Gastrocnemius medialis (tissue), 4 donors: ENCODE measurements at regions not wholly inside any gene's neighbourhood (a gene's known extent, or its start where the extent isn't known, plus 50 kb on each side); places are given as distances from the start of the nearest gene placed in this dataset.
"Not testable (repeated sequence)": the region's sequence is repeated elsewhere in the genome, so short reads cannot be mapped to it uniquely, and the experiment has no call there.

Source experiments
- ATAC-seq, 2 donors: fragments of 150-250 bp; one replicate each; pipeline ENCODE4 v1.9.1; 2016
- DNase-seq, 2 donors: peaks; one replicate each; pipeline ENCODE4 v3.0.0-alpha.2; 2019
- H3K27ac ChIP-seq, 4 donors: fragments of 200-600 bp; sonication (generic); 1 replicate in 1 of 4; 2 replicates in 3 of 4; pipeline ENCODE4 v1.5.1; 2016 to 2018; ENCODE audit warnings: mild to moderate bottlenecking in 2 of 4, moderate library complexity in 1 of 4
- H3K27me3 ChIP-seq, 3 donors: fragments of 200-600 bp; sonication (generic) in 2 of 3; 1 replicate in 1 of 3; 2 replicates in 2 of 3; pipeline versions ENCODE4 v1.5.1 to v1.6.0; 2016 to 2019; ENCODE audit warnings: mild to moderate bottlenecking in 1 of 3, moderate library complexity in 1 of 3
- H3K36me3 ChIP-seq, 2 donors: fragments of 200-600 bp; sonication (generic) in 1 of 2; one replicate each; pipeline ENCODE4 v1.5.1; 2017 to 2018
- H3K4me1 ChIP-seq, 2 donors: fragments of 200-600 bp; sonication (generic) in 1 of 2; one replicate each; pipeline ENCODE4 v1.5.1; 2016 to 2017; ENCODE audit warnings: mild to moderate bottlenecking in 2 of 2
- H3K4me3 ChIP-seq, 4 donors: fragments of 200-600 bp; sonication (generic) in 3 of 4; 1 replicate in 1 of 4; 2 replicates in 3 of 4; pipeline ENCODE4 v1.5.1; 2016 to 2019; ENCODE audit warnings: mild to moderate bottlenecking in 2 of 4
- H3K9me3 ChIP-seq, 3 donors: fragments of 200-600 bp; sonication (generic) in 2 of 3; 1 replicate in 1 of 3; 2 replicates in 2 of 3; pipeline ENCODE4 v1.5.1; 2016 to 2019
- POLR2A ChIP-seq, 2 donors: fragments of 450-650 bp; IDR thresholded peaks; one replicate each; pipeline ENCODE4 v1.6.1; 2017; ENCODE audit warnings: antibody characterized with exemption in 2 of 2, mild to moderate bottlenecking in 2 of 2, moderate library complexity in 2 of 2
- in situ Hi-C, 4 donors: fragments of 200-750 bp; cut with MboI; loops; one replicate each; pipeline versions ENCODE4 v1.15.0 to v1.8.0; 2017; ENCODE audit warnings: low sequenced_read_pairs in 4 of 4
- intact Hi-C: fragments of 100-400 bp; cut with DNase I; formaldehyde crosslinking; loops from one replicate; pipeline ENCODE4 v1.15.1; 2023; ENCODE audit warnings: low total_unique reads
- TF ChIP-seq, protein P1 (sequence below), 5 experiments: fragments of 450-650 bp in 3 of 5; fragments of 200-600 bp in 2 of 5; sonication (generic) in 2 of 5; IDR thresholded peaks in 4 of 5; conservative IDR thresholded peaks in 1 of 5; 1 replicate in 4 of 5; 2 replicates in 1 of 5; pipeline ENCODE4 v1.5.1; 2016 to 2019; ENCODE audit warnings: antibody characterized with exemption in 5 of 5, mild to moderate bottlenecking in 3 of 5, moderate library complexity in 3 of 5

DNA sequence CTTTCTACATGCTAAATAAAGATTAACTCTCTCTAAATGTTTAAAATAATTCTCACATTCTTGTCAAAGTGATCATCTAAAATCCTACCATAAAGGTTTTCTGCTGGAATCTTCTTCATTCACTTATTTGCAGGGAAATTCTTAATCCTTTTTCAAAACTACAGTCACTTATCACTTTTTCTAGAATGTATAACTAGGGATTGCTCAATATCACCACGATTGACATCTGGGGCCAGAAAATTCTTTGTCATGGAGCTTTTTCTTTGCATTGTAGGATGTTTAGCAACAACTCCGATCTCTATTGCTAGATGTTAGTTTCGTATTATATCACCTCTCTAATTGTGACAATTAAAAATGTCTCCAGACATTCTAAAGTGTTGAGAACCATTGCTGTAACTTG, 344.9 kb upstream of the PIK3R1 start:
- H3K27me3 ChIP-seq: no peaks in the 10 kb centered on the region
- ATAC-seq: no peak
- no peak for DNase-seq
- TF ChIP-seq POLR2A (IDR thresholded peaks at IDR 0.05): no peak
- TF ChIP-seq, protein P1, sequence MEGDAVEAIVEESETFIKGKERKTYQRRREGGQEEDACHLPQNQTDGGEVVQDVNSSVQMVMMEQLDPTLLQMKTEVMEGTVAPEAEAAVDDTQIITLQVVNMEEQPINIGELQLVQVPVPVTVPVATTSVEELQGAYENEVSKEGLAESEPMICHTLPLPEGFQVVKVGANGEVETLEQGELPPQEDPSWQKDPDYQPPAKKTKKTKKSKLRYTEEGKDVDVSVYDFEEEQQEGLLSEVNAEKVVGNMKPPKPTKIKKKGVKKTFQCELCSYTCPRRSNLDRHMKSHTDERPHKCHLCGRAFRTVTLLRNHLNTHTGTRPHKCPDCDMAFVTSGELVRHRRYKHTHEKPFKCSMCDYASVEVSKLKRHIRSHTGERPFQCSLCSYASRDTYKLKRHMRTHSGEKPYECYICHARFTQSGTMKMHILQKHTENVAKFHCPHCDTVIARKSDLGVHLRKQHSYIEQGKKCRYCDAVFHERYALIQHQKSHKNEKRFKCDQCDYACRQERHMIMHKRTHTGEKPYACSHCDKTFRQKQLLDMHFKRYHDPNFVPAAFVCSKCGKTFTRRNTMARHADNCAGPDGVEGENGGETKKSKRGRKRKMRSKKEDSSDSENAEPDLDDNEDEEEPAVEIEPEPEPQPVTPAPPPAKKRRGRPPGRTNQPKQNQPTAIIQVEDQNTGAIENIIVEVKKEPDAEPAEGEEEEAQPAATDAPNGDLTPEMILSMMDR (IDR thresholded peaks at IDR 0.05 in 4 of 5, conservative IDR thresholded peaks at IDR 0.05 in 1 of 5): no peak
- in situ Hi-C loops (no loop called here), intact Hi-C loops (no loop called here)
- H3K9me3 ChIP-seq: no peaks in the 10 kb centered on the region
- H3K4me1 ChIP-seq: no peaks in the 10 kb centered on the region
- no peaks in the 10 kb centered on the region for H3K36me3 ChIP-seq
- H3K27ac ChIP-seq: no peak overlapping the region
- H3K4me3 ChIP-seq: no peak overlapping the region

- H3K4me3 ChIP-seq, H3K4me1 ChIP-seq, ATAC-seq, H3K9me3 ChIP-seq, H3K27me3 ChIP-seq, H3K27ac ChIP-seq, H3K36me3 ChIP-seq, DNase-seq, intact Hi-C loops, in situ Hi-C loops: not testable (repeated sequence)
These were observed 351.2 kb upstream of the PIK3R1 start for GRCh38 chr5:67864335-67864734.

DNA sequence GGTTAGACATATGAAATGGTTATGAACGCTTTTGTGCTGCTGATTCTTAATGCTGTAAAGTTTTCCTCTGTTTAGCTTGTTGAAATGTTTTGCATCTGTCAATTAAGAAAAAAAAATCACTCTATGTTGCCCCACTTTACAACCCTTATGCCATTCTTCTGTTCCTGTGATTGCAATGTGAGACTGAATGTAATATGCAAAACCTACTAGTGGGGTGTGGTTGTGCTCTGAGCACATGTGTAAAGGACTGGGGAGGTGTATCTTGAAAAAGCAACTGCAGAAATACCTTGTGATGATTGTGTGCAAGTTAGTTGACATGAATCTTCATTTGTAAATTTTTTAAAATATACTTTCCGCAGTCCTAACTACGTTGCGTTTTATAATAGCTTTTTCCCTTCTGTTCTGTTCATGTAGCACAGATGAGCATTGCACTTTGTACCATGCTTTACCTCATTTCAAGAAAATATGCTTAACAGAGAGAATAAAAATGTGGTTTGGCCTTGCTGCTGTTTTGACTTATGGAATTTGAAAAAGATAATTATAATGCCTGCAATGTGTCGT, 357.0 kb upstream of the PIK3R1 start:
- no peak for DNase-seq
- Histone ChIP-seq H3K27ac (no peak overlapping the region), H3K9me3 (no peaks in the 10 kb centered on the region), H3K4me1 (no peaks in the 10 kb centered on the region), H3K27me3 (no peaks in the 10 kb centered on the region), H3K4me3 (no peak overlapping the region), H3K36me3 (no peaks in the 10 kb centered on the region)
- in situ Hi-C loops: no loop called here
- intact Hi-C loops: no loop called here
- no peak for ATAC-seq
- no peak for TF ChIP-seq POLR2A (IDR thresholded peaks at IDR 0.05)
- TF ChIP-seq, protein P1 (IDR thresholded peaks at IDR 0.05 in 4 of 5, conservative IDR thresholded peaks at IDR 0.05 in 1 of 5): no peak

DNA sequence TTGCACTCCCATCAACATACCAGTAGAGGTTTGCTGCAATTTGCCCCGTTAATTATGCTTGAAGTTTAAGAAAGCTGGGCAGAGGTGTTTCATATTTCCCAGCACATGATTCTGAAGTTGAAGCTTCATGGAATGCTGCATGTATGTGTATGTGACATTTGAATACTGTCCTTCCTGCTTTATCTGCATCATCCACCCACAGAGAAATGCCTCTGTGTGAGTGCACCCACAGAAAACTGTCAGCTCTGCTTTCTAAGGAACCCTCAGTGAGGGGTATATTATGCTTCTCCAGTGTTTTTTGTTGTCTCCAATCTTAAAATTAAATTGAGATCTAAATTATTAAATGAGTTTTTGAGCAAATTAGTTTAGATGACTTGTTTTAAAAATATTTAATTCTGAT, 358.1 kb upstream of the PIK3R1 start:
- no peak overlapping the region for H3K4me3 ChIP-seq
- ATAC-seq (no peak), DNase-seq (no peak)
- H3K27me3 ChIP-seq: no peaks in the 10 kb centered on the region
- no peak for TF ChIP-seq POLR2A (IDR thresholded peaks at IDR 0.05)
- TF ChIP-seq, protein P1 (IDR thresholded peaks at IDR 0.05 in 4 of 5, conservative IDR thresholded peaks at IDR 0.05 in 1 of 5): no peak
- no peaks in the 10 kb centered on the region for H3K9me3 ChIP-seq
- intact Hi-C loops (no loop called here), in situ Hi-C loops (no loop called here)
- no peaks in the 10 kb centered on the region for H3K4me1 ChIP-seq
- no peak overlapping the region for H3K27ac ChIP-seq
- H3K36me3 ChIP-seq: no peaks in the 10 kb centered on the region

GRCh38 chr5:67855523-67855922, 360.0 kb upstream of the PIK3R1 start:
- ATAC-seq: no peak
- TF ChIP-seq, protein P1 (IDR thresholded peaks at IDR 0.05 in 4 of 5, conservative IDR thresholded peaks at IDR 0.05 in 1 of 5): no peak
- TF ChIP-seq POLR2A (IDR thresholded peaks at IDR 0.05): no peak
- H3K4me1 ChIP-seq: no peaks in the 10 kb centered on the region
- in situ Hi-C loops: no loop called here
- no peaks in the 10 kb centered on the region for H3K36me3 ChIP-seq
- intact Hi-C loops: no loop called here
- no peaks in the 10 kb centered on the region for H3K9me3 ChIP-seq
- no peak overlapping the region for H3K4me3 ChIP-seq
- no peaks in the 10 kb centered on the region for H3K27me3 ChIP-seq
- no peak overlapping the region for H3K27ac ChIP-seq
- DNase-seq: no peak

DNA sequence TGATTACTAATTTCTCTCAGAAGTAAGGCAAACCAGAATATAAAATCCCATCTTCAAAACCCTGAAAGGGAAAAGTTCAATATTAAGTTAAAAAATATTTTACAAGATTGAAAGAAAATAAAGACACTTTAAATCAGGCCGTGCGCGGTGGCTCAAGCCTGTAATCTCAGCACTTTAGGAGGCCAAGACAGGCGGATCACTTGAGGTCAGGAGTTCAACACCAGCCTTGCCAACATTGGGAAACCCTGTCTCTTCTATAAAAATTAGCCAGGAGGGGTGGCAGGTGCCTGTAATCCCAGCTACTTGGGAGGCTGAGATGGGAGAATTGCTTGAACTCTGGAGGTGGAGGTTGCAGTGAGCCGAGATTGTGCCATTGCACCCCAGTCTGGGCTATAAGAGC, 364.6 kb upstream of the PIK3R1 start:
- H3K9me3 ChIP-seq, H3K4me3 ChIP-seq, intact Hi-C loops, H3K36me3 ChIP-seq, in situ Hi-C loops, H3K27ac ChIP-seq, H3K4me1 ChIP-seq, DNase-seq, ATAC-seq, H3K27me3 ChIP-seq: not testable (repeated sequence)
